ENCODE measurements at regions not wholly inside any gene's neighbourhood (a gene's known extent, or its start where the extent isn't known, plus 50 kb on each side); places are given as distances from the start of the nearest gene placed in this dataset.

DNA sequence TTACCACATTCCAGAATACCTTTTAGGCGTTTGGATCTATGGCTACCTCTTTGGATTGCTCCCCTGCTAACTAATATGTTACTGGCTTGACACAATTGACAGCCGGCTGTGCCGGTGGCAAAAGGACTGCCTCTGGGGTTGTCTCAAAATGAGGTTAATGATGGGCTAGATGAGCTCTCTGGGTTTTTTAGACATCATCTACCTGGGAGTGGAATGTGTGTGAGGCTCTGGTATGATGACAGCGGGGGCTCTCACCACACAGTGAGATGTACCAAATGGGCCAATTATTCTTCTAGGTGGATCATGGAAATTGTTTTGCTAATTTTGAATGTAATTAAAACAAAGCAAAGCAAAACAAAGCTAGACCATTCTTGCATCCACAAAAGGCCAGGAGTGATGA, 391.1 kb upstream of the SPRED2 start (continued):
- TF ChIP-seq, protein P1, sequence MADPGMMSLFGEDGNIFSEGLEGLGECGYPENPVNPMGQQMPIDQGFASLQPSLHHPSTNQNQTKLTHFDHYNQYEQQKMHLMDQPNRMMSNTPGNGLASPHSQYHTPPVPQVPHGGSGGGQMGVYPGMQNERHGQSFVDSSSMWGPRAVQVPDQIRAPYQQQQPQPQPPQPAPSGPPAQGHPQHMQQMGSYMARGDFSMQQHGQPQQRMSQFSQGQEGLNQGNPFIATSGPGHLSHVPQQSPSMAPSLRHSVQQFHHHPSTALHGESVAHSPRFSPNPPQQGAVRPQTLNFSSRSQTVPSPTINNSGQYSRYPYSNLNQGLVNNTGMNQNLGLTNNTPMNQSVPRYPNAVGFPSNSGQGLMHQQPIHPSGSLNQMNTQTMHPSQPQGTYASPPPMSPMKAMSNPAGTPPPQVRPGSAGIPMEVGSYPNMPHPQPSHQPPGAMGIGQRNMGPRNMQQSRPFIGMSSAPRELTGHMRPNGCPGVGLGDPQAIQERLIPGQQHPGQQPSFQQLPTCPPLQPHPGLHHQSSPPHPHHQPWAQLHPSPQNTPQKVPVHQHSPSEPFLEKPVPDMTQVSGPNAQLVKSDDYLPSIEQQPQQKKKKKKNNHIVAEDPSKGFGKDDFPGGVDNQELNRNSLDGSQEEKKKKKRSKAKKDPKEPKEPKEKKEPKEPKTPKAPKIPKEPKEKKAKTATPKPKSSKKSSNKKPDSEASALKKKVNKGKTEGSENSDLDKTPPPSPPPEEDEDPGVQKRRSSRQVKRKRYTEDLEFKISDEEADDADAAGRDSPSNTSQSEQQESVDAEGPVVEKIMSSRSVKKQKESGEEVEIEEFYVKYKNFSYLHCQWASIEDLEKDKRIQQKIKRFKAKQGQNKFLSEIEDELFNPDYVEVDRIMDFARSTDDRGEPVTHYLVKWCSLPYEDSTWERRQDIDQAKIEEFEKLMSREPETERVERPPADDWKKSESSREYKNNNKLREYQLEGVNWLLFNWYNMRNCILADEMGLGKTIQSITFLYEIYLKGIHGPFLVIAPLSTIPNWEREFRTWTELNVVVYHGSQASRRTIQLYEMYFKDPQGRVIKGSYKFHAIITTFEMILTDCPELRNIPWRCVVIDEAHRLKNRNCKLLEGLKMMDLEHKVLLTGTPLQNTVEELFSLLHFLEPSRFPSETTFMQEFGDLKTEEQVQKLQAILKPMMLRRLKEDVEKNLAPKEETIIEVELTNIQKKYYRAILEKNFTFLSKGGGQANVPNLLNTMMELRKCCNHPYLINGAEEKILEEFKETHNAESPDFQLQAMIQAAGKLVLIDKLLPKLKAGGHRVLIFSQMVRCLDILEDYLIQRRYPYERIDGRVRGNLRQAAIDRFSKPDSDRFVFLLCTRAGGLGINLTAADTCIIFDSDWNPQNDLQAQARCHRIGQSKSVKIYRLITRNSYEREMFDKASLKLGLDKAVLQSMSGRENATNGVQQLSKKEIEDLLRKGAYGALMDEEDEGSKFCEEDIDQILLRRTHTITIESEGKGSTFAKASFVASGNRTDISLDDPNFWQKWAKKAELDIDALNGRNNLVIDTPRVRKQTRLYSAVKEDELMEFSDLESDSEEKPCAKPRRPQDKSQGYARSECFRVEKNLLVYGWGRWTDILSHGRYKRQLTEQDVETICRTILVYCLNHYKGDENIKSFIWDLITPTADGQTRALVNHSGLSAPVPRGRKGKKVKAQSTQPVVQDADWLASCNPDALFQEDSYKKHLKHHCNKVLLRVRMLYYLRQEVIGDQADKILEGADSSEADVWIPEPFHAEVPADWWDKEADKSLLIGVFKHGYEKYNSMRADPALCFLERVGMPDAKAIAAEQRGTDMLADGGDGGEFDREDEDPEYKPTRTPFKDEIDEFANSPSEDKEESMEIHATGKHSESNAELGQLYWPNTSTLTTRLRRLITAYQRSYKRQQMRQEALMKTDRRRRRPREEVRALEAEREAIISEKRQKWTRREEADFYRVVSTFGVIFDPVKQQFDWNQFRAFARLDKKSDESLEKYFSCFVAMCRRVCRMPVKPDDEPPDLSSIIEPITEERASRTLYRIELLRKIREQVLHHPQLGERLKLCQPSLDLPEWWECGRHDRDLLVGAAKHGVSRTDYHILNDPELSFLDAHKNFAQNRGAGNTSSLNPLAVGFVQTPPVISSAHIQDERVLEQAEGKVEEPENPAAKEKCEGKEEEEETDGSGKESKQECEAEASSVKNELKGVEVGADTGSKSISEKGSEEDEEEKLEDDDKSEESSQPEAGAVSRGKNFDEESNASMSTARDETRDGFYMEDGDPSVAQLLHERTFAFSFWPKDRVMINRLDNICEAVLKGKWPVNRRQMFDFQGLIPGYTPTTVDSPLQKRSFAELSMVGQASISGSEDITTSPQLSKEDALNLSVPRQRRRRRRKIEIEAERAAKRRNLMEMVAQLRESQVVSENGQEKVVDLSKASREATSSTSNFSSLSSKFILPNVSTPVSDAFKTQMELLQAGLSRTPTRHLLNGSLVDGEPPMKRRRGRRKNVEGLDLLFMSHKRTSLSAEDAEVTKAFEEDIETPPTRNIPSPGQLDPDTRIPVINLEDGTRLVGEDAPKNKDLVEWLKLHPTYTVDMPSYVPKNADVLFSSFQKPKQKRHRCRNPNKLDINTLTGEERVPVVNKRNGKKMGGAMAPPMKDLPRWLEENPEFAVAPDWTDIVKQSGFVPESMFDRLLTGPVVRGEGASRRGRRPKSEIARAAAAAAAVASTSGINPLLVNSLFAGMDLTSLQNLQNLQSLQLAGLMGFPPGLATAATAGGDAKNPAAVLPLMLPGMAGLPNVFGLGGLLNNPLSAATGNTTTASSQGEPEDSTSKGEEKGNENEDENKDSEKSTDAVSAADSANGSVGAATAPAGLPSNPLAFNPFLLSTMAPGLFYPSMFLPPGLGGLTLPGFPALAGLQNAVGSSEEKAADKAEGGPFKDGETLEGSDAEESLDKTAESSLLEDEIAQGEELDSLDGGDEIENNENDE (IDR thresholded peaks at IDR 0.05; ENCODE audit: insufficient replicate concordance, low read length), result no peak
- TF ChIP-seq KDM5A (IDR thresholded peaks at IDR 0.05; ENCODE audit: low read length) (no peak), MAFK (IDR thresholded peaks at IDR 0.05; ENCODE audit: low read depth, low read length) (no peak), RBBP5 (IDR thresholded peaks at IDR 0.05; ENCODE audit: borderline replicate concordance, low read depth, low read length) (no peak), RAD21 (IDR thresholded peaks at IDR 0.05 in 1 of 2, conservative IDR thresholded peaks at IDR 0.05 in 1 of 2; ENCODE audit: low read depth in 2 of 2, low read length in 2 of 2) (no peak)
